Fibroblast of lung (primary cell): ENCODE measurements at regions not wholly inside any gene's neighbourhood (a gene's known extent, or its start where the extent isn't known, plus 50 kb on each side); places are given as distances from the start of the nearest gene placed in this dataset.

Experiments
- DNase-seq, 2 donors: peaks; one replicate each; pipeline versions ENCODE4 v3.0.0 to v3.0.0-alpha.2; 2010; ENCODE audit warnings: low read depth in 2 of 2
- H2AFZ ChIP-seq: 2 replicates; pipeline ENCODE4 v1.5.1; 2012; ENCODE audit warnings: low read length, control low read depth, inconsistent platforms
- H3K27ac ChIP-seq: 2 replicates; pipeline ENCODE4 v1.5.1; 2011; ENCODE audit warnings: low read length, control low read depth; ENCODE audit not compliant: insufficient read depth
- H3K27me3 ChIP-seq: 2 replicates; pipeline ENCODE4 v1.5.1; 2011; ENCODE audit warnings: mild to moderate bottlenecking, low read length; ENCODE audit not compliant: control insufficient read depth, insufficient read depth
- H3K36me3 ChIP-seq: 2 replicates; pipeline ENCODE4 v1.5.1; 2011; ENCODE audit warnings: low read length; ENCODE audit not compliant: control insufficient read depth, insufficient read depth
- H3K4me1 ChIP-seq: 2 replicates; pipeline ENCODE4 v1.5.1; 2011; ENCODE audit warnings: low read length; ENCODE audit not compliant: control insufficient read depth, insufficient read depth; ENCODE audit errors: extremely low read depth
- H3K4me2 ChIP-seq: 2 replicates; pipeline ENCODE4 v1.5.1; 2011; ENCODE audit warnings: low read length, control low read depth; ENCODE audit not compliant: insufficient read depth; ENCODE audit errors: extremely low read depth
- H3K4me3 ChIP-seq, 4 experiments: fragments of 200-600 bp in 1 of 4; sonication (generic) in 1 of 4; replicated peaks in 1 of 4; 2 replicates each; pipeline ENCODE4 v1.5.1; 2011 to 2016; ENCODE audit warnings: low read length in 4 of 4, low read depth in 3 of 4, mild to moderate bottlenecking in 3 of 4, control low read depth in 2 of 4, inconsistent platforms in 1 of 4, mixed read lengths in 1 of 4; ENCODE audit not compliant: insufficient read depth in 1 of 4; ENCODE audit errors: control extremely low read depth in 1 of 4
- H3K79me2 ChIP-seq: 2 replicates; pipeline ENCODE4 v1.5.1; 2012; ENCODE audit warnings: mild to moderate bottlenecking, low read length, inconsistent platforms; ENCODE audit not compliant: control insufficient read depth, insufficient read depth
- H3K9ac ChIP-seq: 2 replicates; pipeline ENCODE4 v1.5.1; 2011; ENCODE audit warnings: mild to moderate bottlenecking, low read length, control low read depth; ENCODE audit not compliant: insufficient read depth
- H3K9me3 ChIP-seq: 2 replicates; pipeline ENCODE4 v1.5.1; 2012; ENCODE audit warnings: low read depth, low read length; ENCODE audit not compliant: control insufficient read depth, insufficient read depth
- H4K20me1 ChIP-seq: 2 replicates; pipeline ENCODE4 v1.5.1; 2011; ENCODE audit warnings: low read length; ENCODE audit not compliant: control insufficient read depth, insufficient read depth; ENCODE audit errors: extremely low read depth
- EZH2 ChIP-seq: IDR thresholded peaks from 2 replicates; pipeline ENCODE4 v1.5.1; 2012; ENCODE audit warnings: low read length, control low read depth, mild to moderate bottlenecking; ENCODE audit errors: missing control alignments
- TF ChIP-seq, protein P1 (sequence below), 2 donors: IDR thresholded peaks in 1 of 2; conservative IDR thresholded peaks in 1 of 2; 1 replicate in 1 of 2; 2 replicates in 1 of 2; pipeline ENCODE4 v1.5.1; 2011 to 2012; ENCODE audit warnings: low read length in 2 of 2, control low read depth in 1 of 2, inconsistent platforms in 1 of 2, low read depth in 1 of 2, mild to moderate bottlenecking in 1 of 2

DNA sequence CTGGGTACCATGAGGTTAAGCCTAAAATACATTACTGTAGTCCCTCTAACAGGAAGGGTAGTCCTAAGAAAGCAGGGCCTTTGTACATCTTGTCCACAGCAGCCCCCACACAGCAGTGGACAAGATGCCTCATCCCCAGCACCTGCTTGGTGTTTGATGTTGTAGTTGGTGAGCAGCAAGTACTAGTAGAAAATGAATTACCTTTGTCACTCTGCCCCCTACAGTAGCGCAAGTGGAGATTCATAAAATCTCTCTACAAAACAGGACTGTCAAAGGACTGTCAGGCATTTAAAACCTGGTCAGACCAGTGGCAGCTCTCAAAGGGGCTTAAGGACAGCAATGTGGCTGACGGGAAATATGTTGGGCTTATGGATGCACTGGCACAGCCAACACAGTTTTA is 122.5 kb downstream of the TMEM174 start:
- Histone ChIP-seq H3K36me3 (no peaks in the 10 kb centered on the region), H3K4me3 (no peak overlapping the region), H3K4me2 (no peak overlapping the region), H3K9ac (no peak overlapping the region), H3K27ac (no peak overlapping the region), H3K4me1 (peaks cover 3% of the 10 kb centered on the region), H3K27me3 (peaks cover 47% of the 10 kb centered on the region), H3K79me2 (no peaks in the 10 kb centered on the region), H3K9me3 (no peaks in the 10 kb centered on the region), H4K20me1 (no peaks in the 10 kb centered on the region), H2AFZ (no peak overlapping the region)
- TF ChIP-seq, protein P1, sequence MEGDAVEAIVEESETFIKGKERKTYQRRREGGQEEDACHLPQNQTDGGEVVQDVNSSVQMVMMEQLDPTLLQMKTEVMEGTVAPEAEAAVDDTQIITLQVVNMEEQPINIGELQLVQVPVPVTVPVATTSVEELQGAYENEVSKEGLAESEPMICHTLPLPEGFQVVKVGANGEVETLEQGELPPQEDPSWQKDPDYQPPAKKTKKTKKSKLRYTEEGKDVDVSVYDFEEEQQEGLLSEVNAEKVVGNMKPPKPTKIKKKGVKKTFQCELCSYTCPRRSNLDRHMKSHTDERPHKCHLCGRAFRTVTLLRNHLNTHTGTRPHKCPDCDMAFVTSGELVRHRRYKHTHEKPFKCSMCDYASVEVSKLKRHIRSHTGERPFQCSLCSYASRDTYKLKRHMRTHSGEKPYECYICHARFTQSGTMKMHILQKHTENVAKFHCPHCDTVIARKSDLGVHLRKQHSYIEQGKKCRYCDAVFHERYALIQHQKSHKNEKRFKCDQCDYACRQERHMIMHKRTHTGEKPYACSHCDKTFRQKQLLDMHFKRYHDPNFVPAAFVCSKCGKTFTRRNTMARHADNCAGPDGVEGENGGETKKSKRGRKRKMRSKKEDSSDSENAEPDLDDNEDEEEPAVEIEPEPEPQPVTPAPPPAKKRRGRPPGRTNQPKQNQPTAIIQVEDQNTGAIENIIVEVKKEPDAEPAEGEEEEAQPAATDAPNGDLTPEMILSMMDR (conservative IDR thresholded peaks at IDR 0.05 in 1 of 2, IDR thresholded peaks at IDR 0.05 in 1 of 2; ENCODE audit: low read depth in 1 of 2, low read length in 2 of 2): no peak
- no peak for TF ChIP-seq EZH2
- no peak for DNase-seq

DNA sequence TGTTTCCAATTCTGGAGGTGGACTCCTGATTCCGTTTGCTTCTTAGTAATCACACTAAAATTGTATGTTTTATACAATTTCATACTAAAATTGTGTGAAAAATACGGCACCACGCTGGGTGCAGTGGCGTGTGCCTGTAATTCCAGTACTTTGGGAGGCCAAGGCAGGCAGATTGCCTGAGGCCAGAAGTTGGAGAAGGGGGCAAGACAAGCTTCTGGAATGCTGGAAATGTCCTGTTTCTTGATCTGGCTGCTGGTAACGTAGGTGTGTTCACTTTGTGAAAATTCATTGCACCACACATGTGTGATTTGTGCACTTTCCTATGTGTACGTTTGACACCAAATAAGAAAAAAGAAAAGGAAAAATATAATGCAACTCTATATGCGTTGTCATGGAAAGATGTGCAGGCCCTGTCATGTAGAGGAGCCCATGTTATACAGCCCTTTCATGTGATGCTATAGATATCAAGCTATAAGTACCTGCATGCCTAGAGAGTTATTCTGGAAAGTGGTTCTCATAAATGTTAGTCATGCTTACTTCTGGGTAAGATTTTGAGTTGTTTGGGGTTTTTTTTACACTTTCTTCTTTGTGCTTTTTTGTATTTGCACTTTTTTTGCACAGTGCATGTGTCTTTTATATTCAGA is 119.9 kb downstream of the TMEM174 start:
- no peak overlapping the region for H3K4me2 ChIP-seq
- TF ChIP-seq, protein P1 (conservative IDR thresholded peaks at IDR 0.05 in 1 of 2, IDR thresholded peaks at IDR 0.05 in 1 of 2; ENCODE audit: low read depth in 1 of 2, low read length in 2 of 2): no peak
- TF ChIP-seq EZH2: no peak
- no peaks in the 10 kb centered on the region for H3K9me3 ChIP-seq
- H3K4me3 ChIP-seq: no peak overlapping the region
- H3K36me3 ChIP-seq: no peaks in the 10 kb centered on the region
- H3K79me2 ChIP-seq: no peaks in the 10 kb centered on the region
- H2AFZ ChIP-seq: no peak overlapping the region
- peaks cover 24% of the 10 kb centered on the region for H3K27me3 ChIP-seq
- H3K27ac ChIP-seq: no peak overlapping the region
- H3K4me1 ChIP-seq: no peaks in the 10 kb centered on the region
- no peaks in the 10 kb centered on the region for H4K20me1 ChIP-seq
- H3K9ac ChIP-seq: no peak overlapping the region
- no peak for DNase-seq

DNA sequence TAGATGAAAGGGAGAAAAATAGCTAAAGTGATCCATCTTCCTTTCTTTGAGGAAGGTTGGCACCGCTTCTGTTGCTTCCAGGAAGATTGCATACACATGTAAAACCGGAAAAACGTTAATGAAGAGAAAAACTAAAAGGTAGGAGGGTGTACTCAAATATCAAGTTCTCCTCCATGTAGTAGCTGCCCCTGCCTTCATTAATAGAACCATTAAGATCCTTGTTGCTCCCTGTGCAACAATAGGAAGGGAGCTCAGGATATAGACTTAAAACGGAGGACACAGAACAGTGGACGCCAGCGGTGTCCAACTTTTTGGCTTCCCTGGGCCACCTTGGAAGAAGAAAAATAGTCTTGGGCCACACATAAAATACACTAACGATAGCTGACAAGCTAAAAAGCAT is 118.9 kb downstream of the TMEM174 start:
- Histone ChIP-seq H3K4me2 (no peak overlapping the region), H3K27me3 (peaks cover 14% of the 10 kb centered on the region), H3K9ac (no peak overlapping the region), H3K36me3 (no peaks in the 10 kb centered on the region), H2AFZ (no peak overlapping the region), H3K79me2 (no peaks in the 10 kb centered on the region), H3K4me3 (no peak overlapping the region), H3K4me1 (no peaks in the 10 kb centered on the region), H3K27ac (no peak overlapping the region), H4K20me1 (no peaks in the 10 kb centered on the region), H3K9me3 (no peaks in the 10 kb centered on the region)
- TF ChIP-seq, protein P1 (conservative IDR thresholded peaks at IDR 0.05 in 1 of 2, IDR thresholded peaks at IDR 0.05 in 1 of 2; ENCODE audit: low read depth in 1 of 2, low read length in 2 of 2): no peak
- no peak for TF ChIP-seq EZH2
- DNase-seq: no peak
